Muscle layer of duodenum (tissue), 2 donors: ENCODE measurements at regions not wholly inside any gene's neighbourhood (a gene's known extent, or its start where the extent isn't known, plus 50 kb on each side); places are given as distances from the start of the nearest gene placed in this dataset.

Experiments
- H3K27ac ChIP-seq: one replicate; pipeline ENCODE4 v1.7.0; 2013; ENCODE audit warnings: mild to moderate bottlenecking, low read length
- H3K27me3 ChIP-seq: one replicate; pipeline ENCODE4 v1.7.0; 2013; ENCODE audit warnings: low read depth, mild to moderate bottlenecking, control low read depth, low read length
- H3K36me3 ChIP-seq, 2 donors: one replicate each; pipeline ENCODE4 v1.7.0; 2013; ENCODE audit warnings: low read length in 2 of 2, control low read depth in 1 of 2, mild to moderate bottlenecking in 1 of 2; ENCODE audit not compliant: insufficient read depth in 2 of 2, control insufficient read depth in 1 of 2
- H3K4me1 ChIP-seq, 2 donors: one replicate each; pipeline ENCODE4 v1.7.0; 2013; ENCODE audit warnings: low read length in 2 of 2, mild to moderate bottlenecking in 2 of 2, control low read depth in 1 of 2, moderate library complexity in 1 of 2; ENCODE audit not compliant: insufficient read depth in 2 of 2, control insufficient read depth in 1 of 2
- H3K4me3 ChIP-seq, 2 donors: one replicate each; pipeline ENCODE4 v1.7.0; 2013; ENCODE audit warnings: low read length in 2 of 2, low read depth in 1 of 2, mild to moderate bottlenecking in 1 of 2
- H3K9me3 ChIP-seq, 2 donors: one replicate each; pipeline ENCODE4 v1.7.0; 2013; ENCODE audit warnings: low read length in 2 of 2, control low read depth in 1 of 2, mild to moderate bottlenecking in 1 of 2; ENCODE audit not compliant: control insufficient read depth in 1 of 2
- donor health status: healthy.

- no peaks in the 10 kb centered on the region for H3K4me1 ChIP-seq
- H3K36me3 ChIP-seq: no peaks in the 10 kb centered on the region
- peaks cover 0 to 4% of the 10 kb centered on the region in 2 donors for H3K9me3 ChIP-seq
- H3K4me3 ChIP-seq: no peak overlapping the region
- no peak overlapping the region for H3K27ac ChIP-seq
- H3K27me3 ChIP-seq: no peaks in the 10 kb centered on the region
Observed at GRCh38 chr2:219985017-219985416, 357.6 kb downstream of the SLC4A3 start.

GRCh38 chr2:219987830-219988229, 360.4 kb downstream of the SLC4A3 start:
- H3K9me3 ChIP-seq: peaks cover 0 to 4% of the 10 kb centered on the region in 2 donors
- H3K27ac ChIP-seq: no peak overlapping the region
- no peaks in the 10 kb centered on the region for H3K4me1 ChIP-seq
- no peaks in the 10 kb centered on the region for H3K36me3 ChIP-seq
- no peak overlapping the region for H3K4me3 ChIP-seq
- no peaks in the 10 kb centered on the region for H3K27me3 ChIP-seq

GRCh38 chr2:219989744-219990143, 362.3 kb downstream of the SLC4A3 start:
- no peak overlapping the region for H3K4me3 ChIP-seq
- H3K9me3 ChIP-seq: peaks cover 0 to 2% of the 10 kb centered on the region in 2 donors
- no peaks in the 10 kb centered on the region for H3K4me1 ChIP-seq
- no peaks in the 10 kb centered on the region for H3K27me3 ChIP-seq
- no peak overlapping the region for H3K27ac ChIP-seq
- no peaks in the 10 kb centered on the region for H3K36me3 ChIP-seq

GRCh38 chr2:219991116-219991515, 363.7 kb downstream of the SLC4A3 start:
- Histone ChIP-seq H3K27me3 (no peaks in the 10 kb centered on the region), H3K27ac (no peak overlapping the region), H3K4me3 (no peak overlapping the region), H3K4me1 (no peaks in the 10 kb centered on the region), H3K9me3 (no peaks in the 10 kb centered on the region), H3K36me3 (no peaks in the 10 kb centered on the region)

GRCh38 chr2:219995399-219995798, 368.0 kb downstream of the SLC4A3 start:
- no peaks in the 10 kb centered on the region for H3K4me1 ChIP-seq
- H3K9me3 ChIP-seq: no peaks in the 10 kb centered on the region
- H3K27me3 ChIP-seq: no peaks in the 10 kb centered on the region
- H3K4me3 ChIP-seq: no peak overlapping the region
- no peaks in the 10 kb centered on the region for H3K36me3 ChIP-seq
- H3K27ac ChIP-seq: no peak overlapping the region

GRCh38 chr2:219995991-219996765, 368.7 kb downstream of the SLC4A3 start:
- no peaks in the 10 kb centered on the region for H3K4me1 ChIP-seq
- no peak overlapping the region for H3K4me3 ChIP-seq
- no peaks in the 10 kb centered on the region for H3K36me3 ChIP-seq
- H3K27ac ChIP-seq: no peak overlapping the region
- no peaks in the 10 kb centered on the region for H3K9me3 ChIP-seq
- no peaks in the 10 kb centered on the region for H3K27me3 ChIP-seq

- no peaks in the 10 kb centered on the region for H3K9me3 ChIP-seq
- no peaks in the 10 kb centered on the region for H3K4me1 ChIP-seq
- no peaks in the 10 kb centered on the region for H3K36me3 ChIP-seq
- no peaks in the 10 kb centered on the region for H3K27me3 ChIP-seq
- H3K4me3 ChIP-seq: no peak overlapping the region
- no peak overlapping the region for H3K27ac ChIP-seq
Observed at GRCh38 chr2:219997341-219997851, 370.0 kb downstream of the SLC4A3 start.

- H3K27ac ChIP-seq: no peak overlapping the region
- no peak overlapping the region for H3K4me3 ChIP-seq
Observed at GRCh38 chr2:219998107-219998506, 370.7 kb downstream of the SLC4A3 start.

GRCh38 chr2:219998714-219999227, 371.3 kb downstream of the SLC4A3 start:
- Histone ChIP-seq H3K27me3 (no peaks in the 10 kb centered on the region), H3K27ac (no peak overlapping the region), H3K36me3 (no peaks in the 10 kb centered on the region), H3K4me3 (no peak overlapping the region), H3K4me1 (no peaks in the 10 kb centered on the region), H3K9me3 (no peaks in the 10 kb centered on the region)

More at GRCh38 chr2:219998107-219998506, 370.7 kb downstream of the SLC4A3 start:
- Histone ChIP-seq H3K27me3 (no peaks in the 10 kb centered on the region), H3K4me1 (no peaks in the 10 kb centered on the region), H3K36me3 (no peaks in the 10 kb centered on the region), H3K9me3 (no peaks in the 10 kb centered on the region)

- H3K9me3 ChIP-seq: no peaks in the 10 kb centered on the region
- H3K4me1 ChIP-seq: no peaks in the 10 kb centered on the region
- H3K27ac ChIP-seq: no peak overlapping the region
- no peaks in the 10 kb centered on the region for H3K36me3 ChIP-seq
- no peaks in the 10 kb centered on the region for H3K27me3 ChIP-seq
- H3K4me3 ChIP-seq: no peak overlapping the region
Observed at GRCh38 chr2:220000080-220000479, 372.6 kb downstream of the SLC4A3 start.

- Histone ChIP-seq H3K27me3 (no peaks in the 10 kb centered on the region), H3K4me1 (no peaks in the 10 kb centered on the region), H3K27ac (no peak overlapping the region), H3K36me3 (no peaks in the 10 kb centered on the region), H3K9me3 (no peaks in the 10 kb centered on the region), H3K4me3 (no peak overlapping the region)
Observed at GRCh38 chr2:220000586-220000985, 373.2 kb downstream of the SLC4A3 start.
